Tibial nerve (tissue), 3 donors: ENCODE measurements at regions not wholly inside any gene's neighbourhood (a gene's known extent, or its start where the extent isn't known, plus 50 kb on each side); places are given as distances from the start of the nearest gene placed in this dataset.

ENCODE experiments used
- POLR2A ChIP-seq, 2 donors: fragments of 450-650 bp; IDR thresholded peaks; one replicate each; pipeline ENCODE4 v1.6.1; 2017; ENCODE audit warnings: antibody characterized with exemption in 2 of 2, mild to moderate bottlenecking in 2 of 2, moderate library complexity in 2 of 2
- TF ChIP-seq, protein P1 (sequence below), 5 experiments: fragments of 200-600 bp in 3 of 5; fragments of 450-650 bp in 2 of 5; sonication (generic) in 3 of 5; IDR thresholded peaks; one replicate each; pipeline ENCODE4 v1.5.1; 2016 to 2019; ENCODE audit warnings: antibody characterized with exemption in 5 of 5, mild to moderate bottlenecking in 3 of 5, moderate library complexity in 2 of 5

DNA sequence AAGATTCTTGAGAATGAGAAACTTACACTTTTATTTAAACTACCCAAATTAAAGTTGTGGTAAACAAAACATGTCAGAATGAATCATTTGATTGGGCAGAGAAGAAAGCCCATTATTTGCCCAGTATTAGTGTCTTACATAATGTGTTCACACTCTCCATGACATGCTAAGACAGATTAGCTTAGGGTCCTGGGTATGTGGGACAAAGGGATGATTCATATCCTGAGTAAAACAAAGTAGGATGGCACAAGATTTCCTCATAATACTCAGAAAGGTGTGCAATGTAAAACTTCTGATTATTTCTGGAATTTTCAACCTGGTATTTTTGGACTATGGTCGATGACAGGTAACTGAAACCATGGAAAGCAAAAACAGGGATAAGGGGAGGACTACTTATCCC lies 183.9 kb upstream of the POU5F2 start:
- TF ChIP-seq, protein P1, sequence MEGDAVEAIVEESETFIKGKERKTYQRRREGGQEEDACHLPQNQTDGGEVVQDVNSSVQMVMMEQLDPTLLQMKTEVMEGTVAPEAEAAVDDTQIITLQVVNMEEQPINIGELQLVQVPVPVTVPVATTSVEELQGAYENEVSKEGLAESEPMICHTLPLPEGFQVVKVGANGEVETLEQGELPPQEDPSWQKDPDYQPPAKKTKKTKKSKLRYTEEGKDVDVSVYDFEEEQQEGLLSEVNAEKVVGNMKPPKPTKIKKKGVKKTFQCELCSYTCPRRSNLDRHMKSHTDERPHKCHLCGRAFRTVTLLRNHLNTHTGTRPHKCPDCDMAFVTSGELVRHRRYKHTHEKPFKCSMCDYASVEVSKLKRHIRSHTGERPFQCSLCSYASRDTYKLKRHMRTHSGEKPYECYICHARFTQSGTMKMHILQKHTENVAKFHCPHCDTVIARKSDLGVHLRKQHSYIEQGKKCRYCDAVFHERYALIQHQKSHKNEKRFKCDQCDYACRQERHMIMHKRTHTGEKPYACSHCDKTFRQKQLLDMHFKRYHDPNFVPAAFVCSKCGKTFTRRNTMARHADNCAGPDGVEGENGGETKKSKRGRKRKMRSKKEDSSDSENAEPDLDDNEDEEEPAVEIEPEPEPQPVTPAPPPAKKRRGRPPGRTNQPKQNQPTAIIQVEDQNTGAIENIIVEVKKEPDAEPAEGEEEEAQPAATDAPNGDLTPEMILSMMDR (IDR thresholded peaks at IDR 0.05) = no peak
- no peak for TF ChIP-seq POLR2A (IDR thresholded peaks at IDR 0.05)
